ENCODE measurements at regions not wholly inside any gene's neighbourhood (a gene's known extent, or its start where the extent isn't known, plus 50 kb on each side); places are given as distances from the start of the nearest gene placed in this dataset.

GRCh38 chr5:117327511-117327910 lies 752.9 kb upstream of the SEMA6A start:
- Histone ChIP-seq H4K20me1 (ENCODE audit: insufficient read depth) (no peaks in the 10 kb centered on the region), H3K79me2 (ENCODE audit: low read depth) (no peaks in the 10 kb centered on the region)

GRCh38 chr5:117326997-117327396 lies 752.4 kb upstream of the SEMA6A start:
- BruUV-seq (replicated peaks), result no TSS peak
- intact Hi-C loops (cut with micrococcal nuclease; ENCODE audit: unreplicated experiment), result no loop called here
- H3F3A ChIP-seq (ENCODE audit: insufficient read depth, low read depth), result no peaks in the 10 kb centered on the region
- H3K4me1 ChIP-seq (replicated peaks; ENCODE audit: insufficient read depth), result no peaks in the 10 kb centered on the region
- H4K20me1 ChIP-seq (ENCODE audit: insufficient read depth), result no peaks in the 10 kb centered on the region
- TF ChIP-seq EZH2 (IDR thresholded peaks at IDR 0.05; ENCODE audit: low read depth) (no peak), CTCF (conservative IDR thresholded peaks at IDR 0.05) (no peak)
- ChIA-PET CTCF (no interaction called here), POLR2A (ENCODE audit: unreplicated experiment) (no interaction called here)
- H3K27ac ChIP-seq, result no peak overlapping the region
- no peak for DNase-seq
- H3K79me2 ChIP-seq (ENCODE audit: low read depth), result no peaks in the 10 kb centered on the region
- H2AFZ ChIP-seq, result no peak overlapping the region
- H3K36me3 ChIP-seq (ENCODE audit: low read depth), result no peaks in the 10 kb centered on the region
- H3K4me2 ChIP-seq, result no peak overlapping the region
- H3K9me3 ChIP-seq (ENCODE audit: insufficient read depth, low read depth), result no peaks in the 10 kb centered on the region
- H3K9me2 ChIP-seq (ENCODE audit: insufficient read depth), result no peaks in the 10 kb centered on the region
- no peak overlapping the region for H3K4me3 ChIP-seq
- H3K27me3 ChIP-seq (ENCODE audit: insufficient read depth, low read depth), result no peaks in the 10 kb centered on the region

More at GRCh38 chr5:117327511-117327910, 752.9 kb upstream of the SEMA6A start:
- no peaks in the 10 kb centered on the region for H3K27me3 ChIP-seq (ENCODE audit: insufficient read depth, low read depth)
- intact Hi-C loops (cut with micrococcal nuclease; ENCODE audit: unreplicated experiment), result no loop called here
- TF ChIP-seq EZH2 (IDR thresholded peaks at IDR 0.05; ENCODE audit: low read depth) (no peak), CTCF (conservative IDR thresholded peaks at IDR 0.05) (no peak)
- no peak overlapping the region for H3K27ac ChIP-seq
- BruUV-seq (replicated peaks), result no TSS peak
- no peak overlapping the region for H3K4me3 ChIP-seq
- no peaks in the 10 kb centered on the region for H3K4me1 ChIP-seq (replicated peaks; ENCODE audit: insufficient read depth)
- H2AFZ ChIP-seq, result no peak overlapping the region
- no peaks in the 10 kb centered on the region for H3K9me2 ChIP-seq (ENCODE audit: insufficient read depth)
- H3F3A ChIP-seq (ENCODE audit: insufficient read depth, low read depth), result no peaks in the 10 kb centered on the region
- H3K9me3 ChIP-seq (ENCODE audit: insufficient read depth, low read depth), result no peaks in the 10 kb centered on the region
- POLR2A ChIA-PET (ENCODE audit: unreplicated experiment), result no interaction called here
- no peak overlapping the region for H3K4me2 ChIP-seq
- H3K36me3 ChIP-seq (ENCODE audit: low read depth), result no peaks in the 10 kb centered on the region
- CTCF ChIA-PET, result no interaction called here
- DNase-seq, result no peak

- no peaks in the 10 kb centered on the region for H4K20me1 ChIP-seq (ENCODE audit: insufficient read depth)
- ChIA-PET CTCF (no interaction called here), POLR2A (ENCODE audit: unreplicated experiment) (no interaction called here)
- no peak overlapping the region for H2AFZ ChIP-seq
- no TSS peak for BruUV-seq (replicated peaks)
- no peak for DNase-seq
- no peaks in the 10 kb centered on the region for H3K4me1 ChIP-seq (replicated peaks; ENCODE audit: insufficient read depth)
- H3K27ac ChIP-seq, result no peak overlapping the region
- no peak overlapping the region for H3K4me3 ChIP-seq
- no peaks in the 10 kb centered on the region for H3F3A ChIP-seq (ENCODE audit: insufficient read depth, low read depth)
- H3K79me2 ChIP-seq (ENCODE audit: low read depth), result no peaks in the 10 kb centered on the region
- H3K9me3 ChIP-seq (ENCODE audit: insufficient read depth, low read depth), result no peaks in the 10 kb centered on the region
- H3K4me2 ChIP-seq, result no peak overlapping the region
- no peaks in the 10 kb centered on the region for H3K36me3 ChIP-seq (ENCODE audit: low read depth)
- H3K9me2 ChIP-seq (ENCODE audit: insufficient read depth), result no peaks in the 10 kb centered on the region
- TF ChIP-seq EZH2 (IDR thresholded peaks at IDR 0.05; ENCODE audit: low read depth) (no peak), CTCF (conservative IDR thresholded peaks at IDR 0.05) (no peak)
- H3K27me3 ChIP-seq (ENCODE audit: insufficient read depth, low read depth), result no peaks in the 10 kb centered on the region
- intact Hi-C loops (cut with micrococcal nuclease; ENCODE audit: unreplicated experiment), result no loop called here
Observed at GRCh38 chr5:117318528-117318927, 743.9 kb upstream of the SEMA6A start.
